Tibial nerve (tissue), 3 donors: ENCODE measurements at regions not wholly inside any gene's neighbourhood (a gene's known extent, or its start where the extent isn't known, plus 50 kb on each side); places are given as distances from the start of the nearest gene placed in this dataset.

ENCODE experiments used
- POLR2A ChIP-seq, 2 donors: fragments of 450-650 bp; IDR thresholded peaks; one replicate each; pipeline ENCODE4 v1.6.1; 2017; ENCODE audit warnings: antibody characterized with exemption in 2 of 2, mild to moderate bottlenecking in 2 of 2, moderate library complexity in 2 of 2
- TF ChIP-seq, protein P1 (sequence below), 5 experiments: fragments of 200-600 bp in 3 of 5; fragments of 450-650 bp in 2 of 5; sonication (generic) in 3 of 5; IDR thresholded peaks; one replicate each; pipeline ENCODE4 v1.5.1; 2016 to 2019; ENCODE audit warnings: antibody characterized with exemption in 5 of 5, mild to moderate bottlenecking in 3 of 5, moderate library complexity in 2 of 5

DNA sequence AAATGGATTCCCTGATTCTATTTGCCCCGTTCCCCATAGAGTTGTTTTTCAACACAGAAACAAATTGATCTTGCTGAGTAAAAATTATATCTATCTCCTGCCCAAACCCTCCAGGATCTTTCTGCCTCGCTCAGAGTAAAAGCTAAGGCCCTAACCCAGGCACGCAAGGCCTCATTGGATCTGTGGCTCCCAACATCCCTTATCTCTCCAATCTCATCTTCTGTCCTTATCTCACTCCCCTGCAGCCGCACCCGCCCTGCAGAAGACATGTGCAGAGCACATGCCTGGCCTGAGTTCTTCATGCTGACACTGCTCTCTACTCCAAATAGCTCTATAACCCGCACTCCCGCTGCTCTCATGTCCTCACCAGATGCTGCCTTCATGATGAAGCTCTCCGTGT is 543.8 kb upstream of the ZFP42 start:
- TF ChIP-seq, protein P1, sequence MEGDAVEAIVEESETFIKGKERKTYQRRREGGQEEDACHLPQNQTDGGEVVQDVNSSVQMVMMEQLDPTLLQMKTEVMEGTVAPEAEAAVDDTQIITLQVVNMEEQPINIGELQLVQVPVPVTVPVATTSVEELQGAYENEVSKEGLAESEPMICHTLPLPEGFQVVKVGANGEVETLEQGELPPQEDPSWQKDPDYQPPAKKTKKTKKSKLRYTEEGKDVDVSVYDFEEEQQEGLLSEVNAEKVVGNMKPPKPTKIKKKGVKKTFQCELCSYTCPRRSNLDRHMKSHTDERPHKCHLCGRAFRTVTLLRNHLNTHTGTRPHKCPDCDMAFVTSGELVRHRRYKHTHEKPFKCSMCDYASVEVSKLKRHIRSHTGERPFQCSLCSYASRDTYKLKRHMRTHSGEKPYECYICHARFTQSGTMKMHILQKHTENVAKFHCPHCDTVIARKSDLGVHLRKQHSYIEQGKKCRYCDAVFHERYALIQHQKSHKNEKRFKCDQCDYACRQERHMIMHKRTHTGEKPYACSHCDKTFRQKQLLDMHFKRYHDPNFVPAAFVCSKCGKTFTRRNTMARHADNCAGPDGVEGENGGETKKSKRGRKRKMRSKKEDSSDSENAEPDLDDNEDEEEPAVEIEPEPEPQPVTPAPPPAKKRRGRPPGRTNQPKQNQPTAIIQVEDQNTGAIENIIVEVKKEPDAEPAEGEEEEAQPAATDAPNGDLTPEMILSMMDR (IDR thresholded peaks at IDR 0.05): no peak
- no peak for TF ChIP-seq POLR2A (IDR thresholded peaks at IDR 0.05)
